ENCODE measurements at regions not wholly inside any gene's neighbourhood (a gene's known extent, or its start where the extent isn't known, plus 50 kb on each side); places are given as distances from the start of the nearest gene placed in this dataset.

GRCh38 chr10:64067859-64068258 lies 546.7 kb downstream of the REEP3 start:
- no peak for DNase-seq (ENCODE audit: low read depth in 2 of 3, low spot score in 1 of 3)

- no peak for DNase-seq (ENCODE audit: low read depth in 2 of 3, low spot score in 1 of 3)
These were observed 549.0 kb downstream of the REEP3 start for GRCh38 chr10:64070241-64070640.

- no peak for DNase-seq (ENCODE audit: low read depth in 2 of 3, low spot score in 1 of 3)
These were observed 550.0 kb downstream of the REEP3 start for GRCh38 chr10:64071218-64071617.

- no peak for DNase-seq (ENCODE audit: low read depth in 2 of 3, low spot score in 1 of 3)
These were observed 554.4 kb downstream of the REEP3 start for GRCh38 chr10:64075604-64076003.

- no peak for DNase-seq (ENCODE audit: low read depth in 2 of 3, low spot score in 1 of 3)
These were observed 555.2 kb downstream of the REEP3 start for GRCh38 chr10:64076322-64076940.

- DNase-seq (ENCODE audit: low read depth in 2 of 3, low spot score in 1 of 3) = no peak
These were observed 558.1 kb downstream of the REEP3 start for GRCh38 chr10:64079341-64079740.

GRCh38 chr10:64080071-64080470 lies 558.9 kb downstream of the REEP3 start:
- DNase-seq (ENCODE audit: low read depth in 2 of 3, low spot score in 1 of 3) = no peak

GRCh38 chr10:64081947-64082482 lies 560.8 kb downstream of the REEP3 start:
- no peak for DNase-seq (ENCODE audit: low read depth in 2 of 3, low spot score in 1 of 3)

- DNase-seq (ENCODE audit: low read depth in 2 of 3, low spot score in 1 of 3) = no peak
These were observed 565.0 kb downstream of the REEP3 start for GRCh38 chr10:64086083-64086767.

- no peak for DNase-seq (ENCODE audit: low read depth in 2 of 3, low spot score in 1 of 3)
These were observed 568.4 kb downstream of the REEP3 start for GRCh38 chr10:64089648-64090047.

GRCh38 chr10:64090865-64091264 lies 569.7 kb downstream of the REEP3 start:
- DNase-seq (ENCODE audit: low read depth in 2 of 3, low spot score in 1 of 3) = no peak

GRCh38 chr10:64091897-64092296 lies 570.7 kb downstream of the REEP3 start:
- no peak for DNase-seq (ENCODE audit: low read depth in 2 of 3, low spot score in 1 of 3)

- no peak for DNase-seq (ENCODE audit: low read depth in 2 of 3, low spot score in 1 of 3)
These were observed 572.1 kb downstream of the REEP3 start for GRCh38 chr10:64093304-64093703.

GRCh38 chr10:64093946-64094535 lies 572.8 kb downstream of the REEP3 start:
- DNase-seq (ENCODE audit: low read depth in 2 of 3, low spot score in 1 of 3) = no peak

- DNase-seq (ENCODE audit: low read depth in 2 of 3, low spot score in 1 of 3) = no peak
These were observed 575.7 kb downstream of the REEP3 start for GRCh38 chr10:64096941-64097340.

- DNase-seq (ENCODE audit: low read depth in 2 of 3, low spot score in 1 of 3) = no peak
These were observed 576.4 kb downstream of the REEP3 start for GRCh38 chr10:64097391-64098122.

GRCh38 chr10:64098994-64099393 lies 577.8 kb downstream of the REEP3 start:
- DNase-seq (ENCODE audit: low read depth in 2 of 3, low spot score in 1 of 3) = no peak

- no peak for DNase-seq (ENCODE audit: low read depth in 2 of 3, low spot score in 1 of 3)
These were observed 580.5 kb downstream of the REEP3 start for GRCh38 chr10:64101606-64102263.

GRCh38 chr10:64102264-64102633 lies 581.0 kb downstream of the REEP3 start:
- DNase-seq (ENCODE audit: low read depth in 2 of 3, low spot score in 1 of 3) = no peak

GRCh38 chr10:64102916-64103315 lies 581.7 kb downstream of the REEP3 start:
- DNase-seq (ENCODE audit: low read depth in 2 of 3, low spot score in 1 of 3) = no peak
